ENCODE measurements at regions not wholly inside any gene's neighbourhood (a gene's known extent, or its start where the extent isn't known, plus 50 kb on each side); places are given as distances from the start of the nearest gene placed in this dataset.

DNA sequence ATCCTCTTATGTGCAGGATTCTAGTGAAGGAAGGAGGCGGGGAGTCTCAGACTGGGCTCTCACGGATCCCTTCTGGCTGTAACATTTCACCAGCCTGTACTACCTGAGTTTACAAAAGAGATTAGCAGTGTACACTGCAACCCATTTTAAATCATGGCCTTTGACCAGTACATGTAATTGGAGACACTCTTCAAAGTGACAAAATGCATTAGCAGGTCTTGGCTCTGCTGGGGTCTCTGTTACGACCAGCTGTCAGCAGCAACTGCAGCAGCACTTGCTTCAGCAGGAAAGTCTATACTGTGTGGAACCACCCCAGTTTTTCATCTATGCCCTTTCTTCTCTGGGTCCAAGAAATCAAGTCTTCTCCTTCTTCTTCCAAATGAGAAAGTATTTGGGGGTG, 322.8 kb upstream of the ASIC2 start:
- ATAC-seq (replicated peaks): no peak
- H3K4me3 Mint-ChIP-seq: no peak overlapping the region
- no peaks in the 10 kb centered on the region for H3K36me3 Mint-ChIP-seq (ENCODE audit: low read depth)
- no peaks in the 10 kb centered on the region for H3K4me1 Mint-ChIP-seq
- no peak overlapping the region for H3K27ac Mint-ChIP-seq
- H3K27me3 Mint-ChIP-seq: peaks cover 21% of the 10 kb centered on the region
- H3K9me3 Mint-ChIP-seq: no peaks in the 10 kb centered on the region

GRCh38 chr17:33623841-33624240, 330.7 kb upstream of the ASIC2 start:
- no peaks in the 10 kb centered on the region for H3K9me3 Mint-ChIP-seq
- no peak overlapping the region for H3K4me3 Mint-ChIP-seq
- no peaks in the 10 kb centered on the region for H3K36me3 Mint-ChIP-seq (ENCODE audit: low read depth)
- no peaks in the 10 kb centered on the region for H3K4me1 Mint-ChIP-seq
- no peak for ATAC-seq (replicated peaks)
- H3K27me3 Mint-ChIP-seq: peaks cover 14% of the 10 kb centered on the region
- no peak overlapping the region for H3K27ac Mint-ChIP-seq

- no peak overlapping the region for H3K27ac Mint-ChIP-seq
- no peaks in the 10 kb centered on the region for H3K4me1 Mint-ChIP-seq
- ATAC-seq (replicated peaks): no peak
- H3K27me3 Mint-ChIP-seq: peaks cover 35% of the 10 kb centered on the region
- H3K9me3 Mint-ChIP-seq: peaks cover 22% of the 10 kb centered on the region
- no peak overlapping the region for H3K4me3 Mint-ChIP-seq
- no peaks in the 10 kb centered on the region for H3K36me3 Mint-ChIP-seq (ENCODE audit: low read depth)
Observed at GRCh38 chr17:33628500-33629346, 335.6 kb upstream of the ASIC2 start.

GRCh38 chr17:33633446-33633845, 340.4 kb upstream of the ASIC2 start:
- Mint-ChIP-seq H3K27me3 (peaks cover 33% of the 10 kb centered on the region), H3K9me3 (peaks cover 35% of the 10 kb centered on the region), H3K27ac (no peak overlapping the region), H3K4me1 (peaks cover 7% of the 10 kb centered on the region), H3K4me3 (no peak overlapping the region), H3K36me3 (ENCODE audit: low read depth) (no peaks in the 10 kb centered on the region)
- ATAC-seq (replicated peaks): no peak

- ATAC-seq (replicated peaks): no peak
- no peaks in the 10 kb centered on the region for H3K36me3 Mint-ChIP-seq (ENCODE audit: low read depth)
- H3K9me3 Mint-ChIP-seq: peaks cover 29% of the 10 kb centered on the region
- H3K4me3 Mint-ChIP-seq: peak overlapping the region; percentile 47
- H3K4me1 Mint-ChIP-seq: peaks cover 7% of the 10 kb centered on the region
- peaks cover 2% of the 10 kb centered on the region for H3K27me3 Mint-ChIP-seq
- H3K27ac Mint-ChIP-seq: no peak overlapping the region
Observed at GRCh38 chr17:33637534-33637933, 344.4 kb upstream of the ASIC2 start.

GRCh38 chr17:33639103-33639880, 346.2 kb upstream of the ASIC2 start:
- H3K9me3 Mint-ChIP-seq: peaks cover 29% of the 10 kb centered on the region
- no peak for ATAC-seq (replicated peaks)
- H3K27me3 Mint-ChIP-seq: no peaks in the 10 kb centered on the region
- no peaks in the 10 kb centered on the region for H3K36me3 Mint-ChIP-seq (ENCODE audit: low read depth)
- H3K27ac Mint-ChIP-seq: no peak overlapping the region
- peaks cover 7% of the 10 kb centered on the region for H3K4me1 Mint-ChIP-seq
- H3K4me3 Mint-ChIP-seq: no peak overlapping the region

GRCh38 chr17:33640629-33641028, 347.5 kb upstream of the ASIC2 start:
- Mint-ChIP-seq H3K27ac (no peak overlapping the region), H3K36me3 (ENCODE audit: low read depth) (no peaks in the 10 kb centered on the region), H3K4me1 (peaks cover 7% of the 10 kb centered on the region), H3K27me3 (peaks cover 4% of the 10 kb centered on the region), H3K9me3 (peaks cover 26% of the 10 kb centered on the region), H3K4me3 (no peak overlapping the region)
- ATAC-seq (replicated peaks): no peak

- H3K36me3 Mint-ChIP-seq (ENCODE audit: low read depth): no peaks in the 10 kb centered on the region
- no peak overlapping the region for H3K27ac Mint-ChIP-seq
- H3K9me3 Mint-ChIP-seq: peaks cover 23% of the 10 kb centered on the region
- peaks cover 14% of the 10 kb centered on the region for H3K27me3 Mint-ChIP-seq
- no peak overlapping the region for H3K4me3 Mint-ChIP-seq
- peaks cover 7% of the 10 kb centered on the region for H3K4me1 Mint-ChIP-seq
- ATAC-seq (replicated peaks): no peak
Observed at GRCh38 chr17:33642002-33642401, 348.9 kb upstream of the ASIC2 start.

DNA sequence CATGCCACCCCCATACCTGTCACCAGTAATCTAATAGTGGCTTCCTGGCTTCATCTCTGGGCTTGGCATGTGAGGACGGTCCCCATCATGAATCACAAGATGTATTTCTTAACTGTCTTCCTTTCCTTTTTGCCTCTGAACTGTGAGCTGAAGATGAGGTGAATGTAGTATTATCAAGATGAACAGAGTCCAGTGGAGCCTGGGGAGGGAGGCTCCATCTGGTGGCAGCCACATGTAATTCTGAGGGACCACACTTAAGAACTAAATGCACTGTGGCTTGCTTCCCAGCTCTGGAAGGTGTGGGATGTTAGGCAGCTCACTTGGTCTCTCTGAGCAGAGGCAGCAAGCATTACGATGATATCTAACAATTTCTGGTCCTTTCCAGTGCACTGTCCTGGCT, 354.9 kb upstream of the ASIC2 start:
- Mint-ChIP-seq H3K4me1 (no peaks in the 10 kb centered on the region), H3K9me3 (no peaks in the 10 kb centered on the region), H3K27ac (no peak overlapping the region), H3K36me3 (ENCODE audit: low read depth) (no peaks in the 10 kb centered on the region), H3K27me3 (peaks cover 27% of the 10 kb centered on the region), H3K4me3 (no peak overlapping the region)
- no peak for ATAC-seq (replicated peaks)

DNA sequence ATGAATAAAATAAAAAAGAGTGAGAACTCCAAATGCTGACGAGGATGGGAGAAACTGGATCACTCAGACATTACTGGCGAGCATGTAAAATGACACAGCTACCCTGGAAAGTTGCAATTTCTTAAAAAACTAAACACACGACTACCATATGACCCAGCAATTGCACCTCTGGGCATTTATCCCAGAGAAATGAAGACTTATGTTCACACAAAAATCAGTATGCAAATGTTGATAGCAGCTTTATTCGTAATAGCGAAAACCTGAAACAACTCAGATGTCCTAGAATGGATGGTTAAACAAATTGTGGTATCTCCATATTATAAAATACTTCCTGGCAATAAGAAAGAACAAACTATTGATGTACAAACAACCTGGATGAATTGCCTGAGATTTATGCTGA, 357.2 kb upstream of the ASIC2 start:
- Mint-ChIP-seq H3K27me3 (peaks cover 26% of the 10 kb centered on the region), H3K27ac (no peak overlapping the region), H3K36me3 (ENCODE audit: low read depth) (no peaks in the 10 kb centered on the region), H3K4me3 (no peak overlapping the region), H3K9me3 (no peaks in the 10 kb centered on the region), H3K4me1 (no peaks in the 10 kb centered on the region)
- ATAC-seq (replicated peaks): no peak

DNA sequence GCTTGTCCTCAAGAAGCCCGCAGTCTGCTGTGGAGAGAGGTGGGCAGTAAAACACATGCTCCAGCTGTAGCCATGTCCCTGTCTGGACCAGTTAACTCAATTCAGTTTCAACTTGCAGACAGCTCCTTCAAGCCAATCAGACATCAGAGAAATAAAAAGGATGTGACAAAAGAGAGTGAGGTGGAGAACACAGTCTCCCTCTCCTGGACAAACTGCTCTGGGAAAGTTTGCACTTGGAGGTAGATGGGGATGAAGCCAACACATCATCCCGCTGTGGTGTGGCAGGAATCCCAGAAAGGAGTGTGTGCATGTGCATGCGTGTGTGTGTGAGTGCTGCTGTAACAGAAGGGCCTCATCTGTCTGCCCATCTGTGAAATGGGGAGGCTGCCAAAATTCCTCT, 358.6 kb upstream of the ASIC2 start:
- H3K4me3 Mint-ChIP-seq: no peak overlapping the region
- H3K36me3 Mint-ChIP-seq (ENCODE audit: low read depth): no peaks in the 10 kb centered on the region
- no peaks in the 10 kb centered on the region for H3K4me1 Mint-ChIP-seq
- ATAC-seq (replicated peaks): no peak
- peaks cover 18% of the 10 kb centered on the region for H3K27me3 Mint-ChIP-seq
- H3K9me3 Mint-ChIP-seq: no peaks in the 10 kb centered on the region
- no peak overlapping the region for H3K27ac Mint-ChIP-seq

- no peak overlapping the region for H3K27ac Mint-ChIP-seq
- no peaks in the 10 kb centered on the region for H3K9me3 Mint-ChIP-seq
- peaks cover 16% of the 10 kb centered on the region for H3K27me3 Mint-ChIP-seq
- H3K4me1 Mint-ChIP-seq: no peaks in the 10 kb centered on the region
- no peak overlapping the region for H3K4me3 Mint-ChIP-seq
- no peak for ATAC-seq (replicated peaks)
- no peaks in the 10 kb centered on the region for H3K36me3 Mint-ChIP-seq (ENCODE audit: low read depth)
Observed at GRCh38 chr17:33652731-33653398, 359.8 kb upstream of the ASIC2 start.

DNA sequence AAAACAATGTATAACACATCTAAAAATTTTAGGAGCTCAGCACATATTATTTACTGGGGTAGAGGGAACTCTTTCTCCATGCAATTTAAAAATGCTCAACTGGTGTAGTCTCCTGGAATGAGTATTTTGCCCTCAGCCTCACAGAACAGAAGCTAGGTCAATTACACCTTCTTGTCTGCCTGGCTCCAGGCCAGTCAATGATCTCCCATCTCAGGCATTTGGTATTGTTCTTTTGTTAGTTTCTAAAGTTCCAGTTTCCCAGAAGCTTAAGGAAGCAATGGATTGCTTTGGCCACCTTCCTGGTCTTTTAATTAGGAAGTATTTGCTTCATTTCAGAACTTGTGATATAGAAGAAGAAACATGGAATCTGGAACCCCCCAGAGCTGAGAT, 360.3 kb upstream of the ASIC2 start:
- H3K27ac Mint-ChIP-seq: no peak overlapping the region
- no peaks in the 10 kb centered on the region for H3K36me3 Mint-ChIP-seq (ENCODE audit: low read depth)
- ATAC-seq (replicated peaks): no peak
- peaks cover 16% of the 10 kb centered on the region for H3K27me3 Mint-ChIP-seq
- no peaks in the 10 kb centered on the region for H3K4me1 Mint-ChIP-seq
- no peak overlapping the region for H3K4me3 Mint-ChIP-seq
- no peaks in the 10 kb centered on the region for H3K9me3 Mint-ChIP-seq

DNA sequence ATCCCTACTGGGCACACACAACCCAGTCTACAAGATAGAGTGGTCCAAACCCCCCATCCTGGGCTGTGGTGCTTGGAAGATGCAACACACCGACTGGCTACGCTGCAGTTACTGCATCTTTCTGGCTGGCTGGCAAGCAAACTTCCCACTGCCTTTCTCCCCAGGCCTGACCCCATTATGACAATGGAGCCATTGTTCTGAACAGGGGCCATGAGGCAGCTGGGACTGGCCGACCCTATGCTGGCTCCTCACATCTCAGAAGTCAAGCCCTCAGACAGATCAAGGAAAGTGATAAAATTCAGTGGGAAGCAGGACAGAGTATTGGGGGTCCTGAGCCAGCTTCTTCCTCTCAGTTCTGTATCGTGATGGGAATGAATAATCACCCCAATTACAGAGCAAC, 364.1 kb upstream of the ASIC2 start:
- Mint-ChIP-seq H3K4me3 (no peak overlapping the region), H3K9me3 (no peaks in the 10 kb centered on the region), H3K36me3 (ENCODE audit: low read depth) (no peaks in the 10 kb centered on the region), H3K27ac (no peak overlapping the region), H3K4me1 (no peaks in the 10 kb centered on the region), H3K27me3 (peaks cover 3% of the 10 kb centered on the region)
- ATAC-seq (replicated peaks): no peak

GRCh38 chr17:33661975-33662374, 368.9 kb upstream of the ASIC2 start:
- no peaks in the 10 kb centered on the region for H3K27me3 Mint-ChIP-seq
- no peak overlapping the region for H3K27ac Mint-ChIP-seq
- H3K4me3 Mint-ChIP-seq: no peak overlapping the region
- H3K4me1 Mint-ChIP-seq: peaks cover 5% of the 10 kb centered on the region
- H3K36me3 Mint-ChIP-seq (ENCODE audit: low read depth): no peaks in the 10 kb centered on the region
- H3K9me3 Mint-ChIP-seq: no peaks in the 10 kb centered on the region
- ATAC-seq (replicated peaks): no peak

All from activated T-helper 17 cell treated with anti-CD3 and anti-CD28 coated beads, Interleukin-2, amount 50 U/mL, for 72 hours (primary cell).